Natural killer cell treated with Interleukin-12 subunit alpha and Interleukin-12 subunit beta and Interleukin-15 and Interleukin-18, amount 100 ng/mL, for 72 hours (primary cell): ENCODE measurements at regions not wholly inside any gene's neighbourhood (a gene's known extent, or its start where the extent isn't known, plus 50 kb on each side); places are given as distances from the start of the nearest gene placed in this dataset.

Source experiments
- ATAC-seq, 2 donors: fragments of 150-1000 bp; cut with Tn5 transposase in 1 of 2; sonication (Bioruptor Pico), chemical (Tn5 transposase) in 1 of 2; 2 replicates each; pipeline ENCODE4 v1.10.0; 2021
- DNase-seq: peaks from one replicate; pipeline ENCODE4 v3.0.0; 2022; ENCODE audit warnings: low spot score
- H3K27ac Mint-ChIP-seq, 2 donors: 1 replicate in 1 of 2; 2 replicates in 1 of 2; pipeline ENCODE4 v1.8.0; 2022; ENCODE audit warnings: mixed read lengths in 2 of 2, mild to moderate bottlenecking in 1 of 2, moderate library complexity in 1 of 2
- H3K27me3 Mint-ChIP-seq, 2 donors: 1 replicate in 1 of 2; 2 replicates in 1 of 2; pipeline ENCODE4 v1.8.0; 2022; ENCODE audit warnings: mixed read lengths in 2 of 2
- H3K36me3 Mint-ChIP-seq: one replicate; pipeline ENCODE4 v1.8.0; 2022; ENCODE audit warnings: mixed read lengths
- H3K4me1 Mint-ChIP-seq, 2 donors: 1 replicate in 1 of 2; 2 replicates in 1 of 2; pipeline ENCODE4 v1.8.0; 2022; ENCODE audit warnings: low read depth in 2 of 2, mixed read lengths in 2 of 2, mild to moderate bottlenecking in 1 of 2
- H3K4me3 Mint-ChIP-seq: one replicate; pipeline ENCODE4 v1.8.0; 2022; ENCODE audit warnings: mixed read lengths
- H3K9me3 Mint-ChIP-seq: 2 replicates; pipeline ENCODE4 v1.8.0; 2022; ENCODE audit warnings: mixed read lengths

DNA sequence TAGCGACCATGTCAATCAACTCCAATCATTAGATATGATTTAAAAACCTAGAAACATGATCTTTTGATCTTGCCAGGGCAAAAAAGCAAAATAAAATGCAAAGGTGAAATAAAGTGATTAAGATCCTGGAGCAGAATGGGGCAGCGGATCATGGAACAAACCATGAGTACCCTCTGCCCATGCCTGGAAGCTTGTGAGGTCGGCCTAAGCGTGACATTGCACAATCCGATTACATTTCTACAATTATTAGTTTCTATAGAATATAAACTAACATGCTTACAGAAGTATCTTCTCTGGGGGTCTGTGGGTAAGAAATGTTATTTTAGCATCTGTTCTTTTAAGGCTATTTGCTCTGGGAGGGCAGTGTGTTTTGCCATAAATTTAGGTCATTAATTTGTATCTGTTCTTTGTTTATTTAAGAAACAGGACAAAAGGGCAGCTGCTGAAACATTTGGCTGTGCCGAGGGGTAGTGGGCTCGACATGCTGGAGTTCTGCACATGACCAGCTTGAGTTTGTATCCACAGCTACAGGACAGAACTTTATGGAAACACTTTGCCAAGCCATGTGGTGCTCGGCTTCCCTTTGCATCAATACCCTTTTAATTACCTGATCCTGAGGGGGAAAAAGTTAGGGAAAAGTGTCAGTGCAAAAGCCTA lies 55.9 kb downstream of the ZBTB18 start:
- Mint-ChIP-seq H3K4me3 (no peak overlapping the region), H3K36me3 (no peaks in the 10 kb centered on the region), H3K27me3 (peaks cover 30 to 44% of the 10 kb centered on the region in 2 donors), H3K4me1 (no peaks in the 10 kb centered on the region), H3K9me3 (no peaks in the 10 kb centered on the region), H3K27ac (no peak overlapping the region)
- DNase-seq (no peak), ATAC-seq (no peak)

GRCh38 chr1:244111027-244111426 lies 59.9 kb downstream of the ZBTB18 start:
- Mint-ChIP-seq H3K4me3 (no peak overlapping the region), H3K4me1 (no peaks in the 10 kb centered on the region), H3K27ac (no peak overlapping the region), H3K9me3 (no peaks in the 10 kb centered on the region), H3K36me3 (no peaks in the 10 kb centered on the region), H3K27me3 (peaks cover 24 to 32% of the 10 kb centered on the region in 2 donors)
- ATAC-seq, result no peak
- no peak for DNase-seq

DNA sequence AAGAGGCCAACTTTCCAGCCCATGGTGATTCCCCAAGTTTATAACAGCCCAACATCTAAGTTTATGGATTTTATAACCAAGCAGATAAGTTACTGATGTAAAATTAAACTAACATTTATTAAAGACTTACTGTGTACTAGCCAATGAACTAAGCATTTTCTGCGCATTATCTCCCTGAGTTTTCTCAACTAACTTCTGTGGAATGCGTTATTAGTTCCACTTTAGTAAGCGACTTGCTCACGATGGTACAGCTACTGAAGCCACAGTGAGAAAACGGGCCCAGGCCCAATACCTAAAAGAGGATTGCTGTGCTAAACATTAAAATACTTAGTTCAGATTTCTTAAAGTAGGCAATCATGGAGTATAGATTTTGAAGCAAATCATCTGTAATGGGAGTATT lies 61.0 kb downstream of the ZBTB18 start:
- no peaks in the 10 kb centered on the region for H3K4me1 Mint-ChIP-seq
- no peak for DNase-seq
- ATAC-seq, result no peak
- H3K27me3 Mint-ChIP-seq, result peaks cover 23% of the 10 kb centered on the region in 2 donors
- H3K36me3 Mint-ChIP-seq, result no peaks in the 10 kb centered on the region
- no peak overlapping the region for H3K27ac Mint-ChIP-seq
- no peak overlapping the region for H3K4me3 Mint-ChIP-seq
- H3K9me3 Mint-ChIP-seq, result no peaks in the 10 kb centered on the region

DNA sequence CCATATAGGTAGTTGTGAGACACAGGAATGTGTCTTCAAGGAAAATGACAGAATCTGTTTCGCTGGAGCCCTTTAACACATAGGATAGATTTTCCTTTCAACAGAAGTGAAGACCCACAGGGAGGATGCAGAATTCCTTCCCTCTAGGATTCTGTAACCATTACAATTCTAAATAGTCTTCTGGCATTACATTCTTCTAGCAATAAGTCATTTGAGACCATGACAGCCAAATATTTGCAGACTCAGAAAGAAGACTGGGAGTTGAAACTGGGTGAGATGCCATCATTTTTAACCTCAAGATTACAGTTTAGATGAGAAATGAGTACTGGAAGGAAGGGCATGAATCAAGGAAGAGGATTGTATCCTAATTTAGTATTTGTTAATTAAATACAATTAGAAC lies 61.6 kb downstream of the ZBTB18 start:
- no peak overlapping the region for H3K27ac Mint-ChIP-seq
- no peaks in the 10 kb centered on the region for H3K4me1 Mint-ChIP-seq
- no peaks in the 10 kb centered on the region for H3K36me3 Mint-ChIP-seq
- DNase-seq (no peak), ATAC-seq (no peak)
- H3K4me3 Mint-ChIP-seq, result no peak overlapping the region
- H3K27me3 Mint-ChIP-seq, result peaks cover 23 to 24% of the 10 kb centered on the region in 2 donors
- no peaks in the 10 kb centered on the region for H3K9me3 Mint-ChIP-seq

DNA sequence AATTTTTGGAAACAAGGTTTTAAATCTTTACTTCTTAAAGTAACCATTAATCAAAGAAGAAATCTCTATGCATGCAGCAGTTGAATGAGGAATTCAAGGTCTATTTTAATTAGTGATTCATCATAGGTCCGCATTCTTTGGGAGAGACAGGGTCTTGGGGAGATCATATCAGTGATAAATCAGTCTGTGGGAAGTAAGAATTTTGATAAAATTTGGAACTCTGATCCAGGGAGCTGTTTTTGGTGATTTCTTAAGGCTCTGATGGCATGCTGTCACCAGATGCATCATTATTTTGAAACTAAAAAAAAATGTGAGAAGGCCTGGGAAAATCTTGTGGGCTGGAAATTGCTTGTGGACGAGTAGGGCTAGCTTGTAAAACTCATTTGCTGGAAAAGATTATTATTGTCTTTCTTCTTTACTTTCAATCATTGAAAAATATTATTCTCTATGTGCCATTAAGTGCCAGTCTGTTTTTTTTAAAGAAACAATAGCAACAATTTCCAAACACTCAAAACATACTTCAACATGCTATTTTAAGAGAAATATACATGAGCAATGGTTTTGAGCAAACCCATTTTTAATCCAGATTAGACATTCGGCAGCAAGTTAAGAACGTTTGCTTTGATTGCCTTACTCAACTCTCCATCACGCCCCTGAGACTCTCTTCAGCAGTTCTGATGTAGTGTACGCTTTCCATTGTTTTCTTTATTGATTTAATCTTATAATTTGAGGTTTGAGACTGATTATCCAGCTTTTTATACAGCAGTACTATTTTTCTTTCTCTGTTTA lies 62.6 kb downstream of the ZBTB18 start:
- H3K27me3 Mint-ChIP-seq, result peaks cover 30 to 35% of the 10 kb centered on the region in 2 donors
- no peaks in the 10 kb centered on the region for H3K9me3 Mint-ChIP-seq
- H3K4me3 Mint-ChIP-seq, result no peak overlapping the region
- H3K36me3 Mint-ChIP-seq, result no peaks in the 10 kb centered on the region
- DNase-seq, result no peak
- ATAC-seq, result no peak
- no peaks in the 10 kb centered on the region for H3K4me1 Mint-ChIP-seq
- no peak overlapping the region for H3K27ac Mint-ChIP-seq

- H3K36me3 Mint-ChIP-seq, result no peaks in the 10 kb centered on the region
- no peaks in the 10 kb centered on the region for H3K9me3 Mint-ChIP-seq
- H3K27ac Mint-ChIP-seq, result no peak overlapping the region
- H3K4me1 Mint-ChIP-seq, result no peaks in the 10 kb centered on the region
- ATAC-seq, result no peak
- no peak for DNase-seq
- H3K27me3 Mint-ChIP-seq, result peaks cover 33 to 45% of the 10 kb centered on the region in 2 donors
- H3K4me3 Mint-ChIP-seq, result no peak overlapping the region
Observed at GRCh38 chr1:244114892-244115291, 63.8 kb downstream of the ZBTB18 start.

DNA sequence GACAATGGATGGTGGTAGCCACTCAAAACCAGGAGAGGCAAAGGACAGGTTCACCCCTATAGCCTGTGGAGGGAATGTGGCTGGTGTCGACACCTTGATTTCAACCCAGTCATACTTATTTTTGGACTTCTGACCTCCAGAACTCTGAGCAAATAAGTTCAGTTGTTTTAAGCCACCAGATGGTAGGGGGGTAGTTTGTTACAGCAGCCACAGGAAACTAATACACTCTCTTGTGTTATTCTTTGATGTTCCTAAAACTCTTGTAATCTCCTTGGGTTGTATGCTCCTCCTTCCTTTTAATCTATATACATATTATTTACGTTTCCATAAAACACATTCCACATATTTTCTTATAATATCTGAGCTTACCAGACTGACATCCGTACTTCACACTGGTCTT lies 65.9 kb downstream of the ZBTB18 start:
- Mint-ChIP-seq H3K9me3 (no peaks in the 10 kb centered on the region), H3K27me3 (peaks cover 34 to 44% of the 10 kb centered on the region in 2 donors), H3K4me3 (no peak overlapping the region), H3K4me1 (no peaks in the 10 kb centered on the region), H3K36me3 (no peaks in the 10 kb centered on the region), H3K27ac (no peak overlapping the region)
- no peak for DNase-seq
- no peak for ATAC-seq

DNA sequence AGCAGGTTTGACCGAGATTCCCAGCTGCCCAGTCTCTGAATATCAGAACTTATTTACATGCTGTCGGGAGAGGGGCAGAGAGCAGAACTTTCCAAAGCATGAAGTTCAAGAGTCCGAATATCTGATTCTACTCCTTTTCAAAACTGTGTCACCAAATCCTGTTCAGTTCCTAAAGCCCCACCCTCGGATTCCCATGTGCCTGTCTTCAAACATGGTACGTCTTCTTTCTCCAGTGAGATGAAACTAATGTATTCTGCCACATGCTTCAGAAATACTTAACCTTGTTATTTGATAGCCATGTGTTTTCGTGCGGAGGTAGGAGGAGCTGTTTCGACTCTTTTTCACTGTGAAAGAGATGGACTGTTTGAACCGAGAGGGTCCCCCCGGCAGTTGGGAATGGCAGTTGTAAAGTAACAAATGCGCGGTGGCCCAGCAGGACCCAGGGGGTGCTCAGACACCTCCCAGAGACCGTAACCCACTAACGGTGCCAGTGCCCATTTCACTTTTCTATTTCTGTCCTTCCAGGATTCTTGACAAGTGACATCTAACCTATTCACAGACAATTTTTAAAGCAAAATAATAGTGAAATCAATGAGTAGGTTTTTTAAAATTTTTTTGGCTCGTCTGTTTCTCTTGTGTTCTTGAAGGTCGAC lies 67.2 kb downstream of the ZBTB18 start:
- ATAC-seq, result no peak
- Mint-ChIP-seq H3K27ac (no peak overlapping the region), H3K4me3 (no peak overlapping the region), H3K4me1 (no peaks in the 10 kb centered on the region), H3K36me3 (no peaks in the 10 kb centered on the region), H3K9me3 (no peaks in the 10 kb centered on the region), H3K27me3 (peaks cover 36 to 40% of the 10 kb centered on the region in 2 donors)
- DNase-seq, result no peak

GRCh38 chr1:244128591-244129383 lies 77.7 kb downstream of the ZBTB18 start:
- ATAC-seq (no peak), DNase-seq (no peak)
- Mint-ChIP-seq H3K4me1 (peaks cover 6 to 11% of the 10 kb centered on the region in 2 donors), H3K27me3 (peaks cover 25 to 46% of the 10 kb centered on the region in 2 donors), H3K36me3 (no peaks in the 10 kb centered on the region), H3K9me3 (no peaks in the 10 kb centered on the region), H3K27ac (no peak overlapping the region), H3K4me3 (no peak overlapping the region)

DNA sequence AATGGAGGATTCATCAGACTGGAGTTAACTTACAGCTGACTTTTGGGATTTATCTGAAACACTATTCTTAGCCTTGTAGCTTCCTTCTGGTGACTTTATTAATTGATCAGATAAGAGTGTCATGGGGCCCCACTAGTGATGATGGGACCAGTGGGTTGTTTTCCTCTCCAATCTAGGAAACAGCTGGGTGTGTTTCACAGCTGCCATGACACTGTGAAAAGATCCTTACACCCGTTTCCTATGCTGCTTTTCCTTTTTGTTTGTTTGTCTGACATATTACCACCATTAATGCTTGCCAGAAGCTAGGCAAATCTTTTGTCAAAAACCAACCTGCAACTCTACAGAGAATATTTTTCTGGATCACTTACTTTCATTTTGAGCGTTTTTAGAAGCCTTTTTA lies 86.2 kb downstream of the ZBTB18 start:
- Mint-ChIP-seq H3K36me3 (no peaks in the 10 kb centered on the region), H3K27me3 (peaks cover 14 to 32% of the 10 kb centered on the region in 2 donors), H3K4me1 (peaks cover 0 to 9% of the 10 kb centered on the region in 2 donors), H3K9me3 (no peaks in the 10 kb centered on the region), H3K4me3 (peak overlapping the region; percentile 58), H3K27ac (no peak overlapping the region)
- ATAC-seq, result no peak
- no peak for DNase-seq

GRCh38 chr1:244137725-244138124 lies 86.6 kb downstream of the ZBTB18 start:
- Mint-ChIP-seq H3K36me3 (no peaks in the 10 kb centered on the region), H3K4me1 (peaks cover 0 to 9% of the 10 kb centered on the region in 2 donors)

GRCh38 chr1:244138399-244138798 lies 87.3 kb downstream of the ZBTB18 start:
- H3K36me3 Mint-ChIP-seq, result no peaks in the 10 kb centered on the region
- no peaks in the 10 kb centered on the region for H3K9me3 Mint-ChIP-seq
- H3K27me3 Mint-ChIP-seq, result peaks cover 11 to 28% of the 10 kb centered on the region in 2 donors
- H3K4me1 Mint-ChIP-seq, result peaks cover 0 to 9% of the 10 kb centered on the region in 2 donors
- H3K27ac Mint-ChIP-seq, result no peak overlapping the region
- ATAC-seq, result no peak
- no peak overlapping the region for H3K4me3 Mint-ChIP-seq
- DNase-seq, result no peak

More at GRCh38 chr1:244137725-244138124, 86.6 kb downstream of the ZBTB18 start:
- Mint-ChIP-seq H3K9me3 (no peaks in the 10 kb centered on the region), H3K27ac (no peak overlapping the region), H3K4me3 (peak overlapping the region; percentile 58), H3K27me3 (peaks cover 12 to 28% of the 10 kb centered on the region in 2 donors)
- ATAC-seq, result no peak
- DNase-seq, result no peak

DNA sequence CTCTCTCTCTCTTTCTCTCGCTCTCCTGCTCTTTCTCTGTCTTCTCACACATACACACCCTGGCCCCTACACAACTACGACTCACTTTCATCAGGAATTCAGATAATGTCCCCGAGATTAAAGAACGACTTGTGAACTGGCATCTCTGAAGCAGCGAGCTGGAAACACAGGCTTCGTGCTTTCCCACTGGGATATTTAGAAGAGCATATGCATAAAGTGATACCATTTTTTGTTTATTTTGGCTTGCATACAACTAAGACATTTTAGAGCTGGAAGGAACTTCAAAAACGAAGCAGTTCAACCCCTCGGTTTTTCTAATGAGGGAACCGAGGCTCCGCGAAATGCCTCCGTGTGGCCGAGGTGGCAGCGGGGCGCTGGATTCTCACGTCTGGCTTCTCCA lies 88.6 kb downstream of the ZBTB18 start:
- no peak overlapping the region for H3K27ac Mint-ChIP-seq
- no peak for ATAC-seq
- no peaks in the 10 kb centered on the region for H3K36me3 Mint-ChIP-seq
- H3K27me3 Mint-ChIP-seq, result peaks cover 16 to 35% of the 10 kb centered on the region in 2 donors
- no peak overlapping the region for H3K4me3 Mint-ChIP-seq
- no peak for DNase-seq
- H3K4me1 Mint-ChIP-seq, result peaks cover 0 to 9% of the 10 kb centered on the region in 2 donors
- no peaks in the 10 kb centered on the region for H3K9me3 Mint-ChIP-seq
